ENCODE measurements at regions not wholly inside any gene's neighbourhood (a gene's known extent, or its start where the extent isn't known, plus 50 kb on each side); places are given as distances from the start of the nearest gene placed in this dataset.
A peak's percentile ranks its signal among the peaks of the same experiment; 100 is the strongest.

GRCh38 chr14:104317492-104317805 is 179.1 kb downstream of the KIF26A start:
- ATAC-seq (no peak), DNase-seq (ENCODE audit: low read depth in 1 of 2, low spot score in 1 of 2) (no peak), FAIRE-seq (no peak)
- H3K27ac ChIP-seq, result no peak overlapping the region
- H3K4me1 ChIP-seq, result no peaks in the 10 kb centered on the region
- no peak overlapping the region for H3K4me2 ChIP-seq
- ChIA-PET POLR2A (no interaction called here), CTCF (interaction anchor here (0.9 kb wide), 1 partner anchor 15 kb away, joined by 3 read pairs; no protein-coding TSS in a partner anchor)
- WGBS (ENCODE audit: missing lambda C conversion rate), result 54% methylated on average over 12 of the region's 18 CpGs
- no peaks in the 10 kb centered on the region for H3K9me3 ChIP-seq
- TF ChIP-seq FOSB (CRISPR knock-in tag; IDR thresholded peaks at IDR 0.05) (no peak), RAD21 (conservative IDR thresholded peaks at IDR 0.05 in 1 of 2, IDR thresholded peaks at IDR 0.05 in 1 of 2) (no peak), NFE2L2 (conservative IDR thresholded peaks at IDR 0.05; ENCODE audit: low read length) (no peak), HDAC2 (IDR thresholded peaks at IDR 0.05) (no peak), TFCP2L1 (CRISPR knock-in tag; IDR thresholded peaks at IDR 0.05) (no peak), CEBPB (IDR thresholded peaks at IDR 0.05) (no peak), MYC (IDR thresholded peaks at IDR 0.05; ENCODE audit: borderline replicate concordance, low read length) (no peak), SREBF2 (IDR thresholded peaks at IDR 0.05) (no peak), CBX2 (IDR thresholded peaks at IDR 0.05; ENCODE audit: borderline replicate concordance, low read depth) (no peak), CBX8 (IDR thresholded peaks at IDR 0.05) (no peak), POLR2AphosphoS2 (conservative IDR thresholded peaks at IDR 0.05; ENCODE audit: low read length) (no peak), MAZ (IDR thresholded peaks at IDR 0.05; ENCODE audit: borderline replicate concordance, low read depth, low read length) (no peak), FOXS1 (CRISPR knock-in tag; IDR thresholded peaks at IDR 0.05) (no peak)
- no peak overlapping the region for H3K4me3 ChIP-seq

- FAIRE-seq, result no peak
Measured at GRCh38 chr14:104317975-104318557, 179.7 kb downstream of the KIF26A start.

GRCh38 chr14:104318558-104319490 is 180.4 kb downstream of the KIF26A start:
- POLR2A ChIA-PET, result no interaction called here
- H3K27ac ChIP-seq, result no peak overlapping the region

More at GRCh38 chr14:104317975-104318557, 179.7 kb downstream of the KIF26A start:
- Histone ChIP-seq H3K9me3 (no peaks in the 10 kb centered on the region), H3K27ac (no peak overlapping the region), H3K4me2 (no peak overlapping the region), H3K4me3 (no peak overlapping the region), H3K4me1 (no peaks in the 10 kb centered on the region)
- no peak for ATAC-seq
- ChIA-PET POLR2A (no interaction called here), CTCF (interaction anchor here (0.9 kb wide), 1 partner anchor 16 kb away, joined by 3 read pairs; no protein-coding TSS in a partner anchor)
- 25% methylated on average over 13 of the region's 18 CpGs for WGBS (ENCODE audit: missing lambda C conversion rate)
- no peak for DNase-seq (ENCODE audit: low read depth in 1 of 2, low spot score in 1 of 2)
- TF ChIP-seq CHD2 (IDR thresholded peaks at IDR 0.05; ENCODE audit: low read length, partially characterized antibody) (no peak), BCL3 (IDR thresholded peaks at IDR 0.05) (no peak), HOXB13 (CRISPR knock-in tag; IDR thresholded peaks at IDR 0.05; ENCODE audit: low read depth) (no peak), FOXS1 (CRISPR knock-in tag; IDR thresholded peaks at IDR 0.05) (no peak), JUNB (IDR thresholded peaks at IDR 0.05) (no peak), NPAS2 (CRISPR knock-in tag; IDR thresholded peaks at IDR 0.05; ENCODE audit: borderline replicate concordance) (no peak)

More at GRCh38 chr14:104318558-104319490, 180.4 kb downstream of the KIF26A start:
- WGBS (ENCODE audit: missing lambda C conversion rate), result 34% methylated on average over 23 of the region's 25 CpGs
- no peak for TF ChIP-seq RCOR1 (IDR thresholded peaks at IDR 0.05; ENCODE audit: low read depth, low read length)
- Histone ChIP-seq H3K4me1 (no peaks in the 10 kb centered on the region), H3K4me3 (no peak overlapping the region), H3K4me2 (no peak overlapping the region), H3K9me3 (no peaks in the 10 kb centered on the region)
- DNase-seq (ENCODE audit: low read depth in 1 of 2, low spot score in 1 of 2) (no peak), FAIRE-seq (no peak), ATAC-seq (peak in 1 of 2 experiments; percentile 9; a peak in 2 of 6 replicates)
- CTCF ChIA-PET, result interaction anchor here (0.9 to 1.1 kb wide), 2 partner anchors 14 to 16 kb away, joined by 3 read pairs; no protein-coding TSS in a partner anchor

Measured in A549 (cell line).